PC-9 (cell line): ENCODE measurements at regions not wholly inside any gene's neighbourhood (a gene's known extent, or its start where the extent isn't known, plus 50 kb on each side); places are given as distances from the start of the nearest gene placed in this dataset.

ENCODE experiments used
- BruUV-seq: library from RNA; stranded (reverse); fragments of 400-500 nt; replicated peaks from 2 replicates; lab custom pipeline; 2021; lab: Mats Ljungman, UMichigan
- CTCF ChIA-PET: fragments of 300-600 bp; sonication (Branson Sonifier 250); formaldehyde crosslinking; loops from one replicate; lab custom pipeline; 2022; ENCODE audit warnings: antibody characterized with exemption; lab: Charles Lee
- POLR2A ChIA-PET: fragments of 300-600 bp; sonication (Branson Sonifier 250); formaldehyde crosslinking; loops from one replicate; lab custom pipeline; 2022; ENCODE audit warnings: antibody characterized with exemption; ENCODE audit not compliant: unreplicated experiment; lab: Charles Lee
- DNase-seq, 2 experiments: peaks; one replicate each; pipeline versions ENCODE4 v3.0.0 to v3.0.0-alpha.2; 2015 to 2022; ENCODE audit warnings: mixed read lengths in 1 of 2
- H2AFZ ChIP-seq: fragments of 200-600 bp; sonication (generic); 2 replicates; pipeline ENCODE4 v1.8.1; 2017; ENCODE audit warnings: antibody characterized with exemption
- H3F3A ChIP-seq: fragments of 200-600 bp; sonication (generic); 2 replicates; pipeline ENCODE4 v1.8.1; 2017; ENCODE audit warnings: antibody characterized with exemption, mild to moderate bottlenecking, low read depth; ENCODE audit not compliant: insufficient read depth
- H3K27ac ChIP-seq: fragments of 200-600 bp; sonication (generic); 2 replicates; pipeline ENCODE4 v1.6.1; 2016; ENCODE audit warnings: mixed run types
- H3K27me3 ChIP-seq: fragments of 200-600 bp; sonication (generic); 2 replicates; pipeline ENCODE4 v1.6.1; 2016; ENCODE audit warnings: low read depth, mixed run types; ENCODE audit not compliant: insufficient read depth
- H3K36me3 ChIP-seq: fragments of 200-600 bp; sonication (generic); 2 replicates; pipeline ENCODE4 v1.6.1; 2016; ENCODE audit warnings: low read depth, mixed run types
- H3K4me1 ChIP-seq: fragments of 200-600 bp; sonication (generic); replicated peaks from 2 replicates; pipeline ENCODE4 v1.6.1; 2016; ENCODE audit warnings: mixed run types; ENCODE audit not compliant: insufficient read depth
- H3K4me2 ChIP-seq: fragments of 200-600 bp; sonication (generic); 2 replicates; pipeline ENCODE4 v1.6.1; 2017; ENCODE audit warnings: mixed run types
- H3K4me3 ChIP-seq: fragments of 200-600 bp; sonication (generic); 2 replicates; pipeline ENCODE4 v1.6.1; 2016; ENCODE audit warnings: mixed run types
- H3K79me2 ChIP-seq: fragments of 200-600 bp; sonication (generic); 2 replicates; pipeline ENCODE4 v1.6.1; 2017; ENCODE audit warnings: low read depth, mixed run types
- H3K9me2 ChIP-seq: fragments of 200-600 bp; sonication (generic); 2 replicates; pipeline ENCODE4 v1.8.1; 2017; ENCODE audit warnings: mild to moderate bottlenecking; ENCODE audit not compliant: insufficient read depth
- H3K9me3 ChIP-seq: fragments of 200-600 bp; sonication (generic); 2 replicates; pipeline ENCODE4 v1.8.1; 2016; ENCODE audit warnings: low read depth; ENCODE audit not compliant: insufficient read depth
- H4K20me1 ChIP-seq: fragments of 200-600 bp; sonication (generic); 2 replicates; pipeline ENCODE4 v1.8.1; 2017; ENCODE audit not compliant: insufficient read depth
- CTCF ChIP-seq: fragments of 200-600 bp; sonication (generic); conservative IDR thresholded peaks from 2 replicates; pipeline ENCODE4 v1.6.1; 2017; ENCODE audit warnings: mixed run types, antibody characterized with exemption, mild to moderate bottlenecking, moderate library complexity
- EZH2 ChIP-seq: fragments of 200-600 bp; sonication (generic); IDR thresholded peaks from 2 replicates; pipeline ENCODE4 v1.8.0; 2017; ENCODE audit warnings: antibody characterized with exemption, low read depth
- intact Hi-C: fragments of 100-400 bp; cut with micrococcal nuclease; formaldehyde crosslinking; loops from one replicate; pipeline ENCODE4 v1.10.0; 2022; ENCODE audit not compliant: unreplicated experiment

GRCh38 chr5:125575171-125575890 is 828.9 kb upstream of the ZNF608 start:
- POLR2A ChIA-PET: interaction anchor here (0.6 kb wide), 1 partner anchor 15 kb away, joined by 4 read pairs; no protein-coding TSS in a partner anchor
- no peak for DNase-seq
- Histone ChIP-seq H3K36me3 (no peaks in the 10 kb centered on the region), H3K9me2 (no peaks in the 10 kb centered on the region), H3K4me3 (no peak overlapping the region), H3K4me1 (no peaks in the 10 kb centered on the region), H3K9me3 (no peaks in the 10 kb centered on the region), H3K27me3 (no peaks in the 10 kb centered on the region), H4K20me1 (no peaks in the 10 kb centered on the region), H2AFZ (no peak overlapping the region), H3K27ac (no peak overlapping the region), H3F3A (no peaks in the 10 kb centered on the region), H3K79me2 (no peaks in the 10 kb centered on the region), H3K4me2 (no peak overlapping the region)
- no TSS peak for BruUV-seq
- intact Hi-C loops: no loop called here
- TF ChIP-seq CTCF (no peak), EZH2 (no peak)
- CTCF ChIA-PET: no interaction called here

- no peaks in the 10 kb centered on the region for H3K9me3 ChIP-seq
- H3K79me2 ChIP-seq: no peaks in the 10 kb centered on the region
- no peaks in the 10 kb centered on the region for H3K4me1 ChIP-seq
- H3K36me3 ChIP-seq: no peaks in the 10 kb centered on the region
- no TSS peak for BruUV-seq
- no peaks in the 10 kb centered on the region for H3K27me3 ChIP-seq
- DNase-seq: no peak
- no peaks in the 10 kb centered on the region for H4K20me1 ChIP-seq
- intact Hi-C loops: no loop called here
- no peak overlapping the region for H3K4me3 ChIP-seq
- H3F3A ChIP-seq: no peaks in the 10 kb centered on the region
- no peak overlapping the region for H2AFZ ChIP-seq
- no peaks in the 10 kb centered on the region for H3K9me2 ChIP-seq
- POLR2A ChIA-PET: no interaction called here
- CTCF ChIA-PET: no interaction called here
- no peak overlapping the region for H3K27ac ChIP-seq
- no peak overlapping the region for H3K4me2 ChIP-seq
- no peak for TF ChIP-seq EZH2
- TF ChIP-seq CTCF: no peak
These were observed 829.6 kb upstream of the ZNF608 start for GRCh38 chr5:125575891-125576505.

GRCh38 chr5:125576822-125577221 is 830.4 kb upstream of the ZNF608 start:
- H3K27ac ChIP-seq: no peak overlapping the region
- H3K4me1 ChIP-seq: no peaks in the 10 kb centered on the region
- H3K27me3 ChIP-seq: no peaks in the 10 kb centered on the region
- no peak overlapping the region for H3K4me3 ChIP-seq
- no TSS peak for BruUV-seq
- H3K9me2 ChIP-seq: no peaks in the 10 kb centered on the region
- no peak overlapping the region for H2AFZ ChIP-seq
- ChIA-PET POLR2A (no interaction called here), CTCF (no interaction called here)
- H3K4me2 ChIP-seq: no peak overlapping the region
- H3K36me3 ChIP-seq: no peaks in the 10 kb centered on the region
- H3K79me2 ChIP-seq: no peaks in the 10 kb centered on the region
- TF ChIP-seq CTCF (no peak), EZH2 (no peak)
- H3F3A ChIP-seq: no peaks in the 10 kb centered on the region
- no peak for DNase-seq
- H3K9me3 ChIP-seq: no peaks in the 10 kb centered on the region
- no peaks in the 10 kb centered on the region for H4K20me1 ChIP-seq
- intact Hi-C loops: no loop called here
